SK-N-MC (cell line): ENCODE measurements at regions not wholly inside any gene's neighbourhood (a gene's known extent, or its start where the extent isn't known, plus 50 kb on each side); places are given as distances from the start of the nearest gene placed in this dataset.

Experiments used
- EZH2 ChIP-seq: fragments of 200-600 bp; sonication (generic); IDR thresholded peaks from one replicate; pipeline ENCODE4 v1.6.1; 2017; ENCODE audit warnings: antibody characterized with exemption
- FOXP2 ChIP-seq: optimal IDR thresholded peaks from 2 replicates; pipeline ENCODE3; 2011; ENCODE audit warnings: mild to moderate bottlenecking, moderate library complexity; ENCODE audit not compliant: insufficient read depth; ENCODE audit errors: extremely low read length, control extremely low read depth
- POLR2AphosphoS5 ChIP-seq: IDR thresholded peaks from 2 replicates; pipeline ENCODE4 v1.6.1; 2012; ENCODE audit warnings: mild to moderate bottlenecking, low read depth, low read length, borderline replicate concordance

- TF ChIP-seq POLR2AphosphoS5, result no peak
- no peak for TF ChIP-seq EZH2
- TF ChIP-seq FOXP2, result no peak
These were observed 720.6 kb downstream of the TAF11L14 start for GRCh38 chr5:18354828-18355227.
